Umbilical cord (tissue), 1 donor: ENCODE measurements at regions not wholly inside any gene's neighbourhood (a gene's known extent, or its start where the extent isn't known, plus 50 kb on each side); places are given as distances from the start of the nearest gene placed in this dataset.
"Not testable (repeated sequence)": the region's sequence is repeated elsewhere in the genome, so short reads cannot be mapped to it uniquely, and the experiment has no call there.

Experiments used
- DNase-seq: peaks from one replicate; pipeline ENCODE4 v3.0.0-alpha.2; 2015; ENCODE audit warnings: low spot score

- no peak for DNase-seq
These were observed 130.5 kb upstream of the UNC5B start for GRCh38 chr10:71081912-71082311.

GRCh38 chr10:71082960-71083715 is 129.2 kb upstream of the UNC5B start:
- DNase-seq = no peak

- peak; percentile 21 for DNase-seq
These were observed 128.7 kb upstream of the UNC5B start for GRCh38 chr10:71083716-71083975.

- no peak for DNase-seq
These were observed 128.1 kb upstream of the UNC5B start for GRCh38 chr10:71084061-71084817.

GRCh38 chr10:71084818-71085126 is 127.6 kb upstream of the UNC5B start:
- DNase-seq = no peak

- no peak for DNase-seq
These were observed 126.5 kb upstream of the UNC5B start for GRCh38 chr10:71085689-71086438.

GRCh38 chr10:71086439-71087080 is 125.8 kb upstream of the UNC5B start:
- DNase-seq = no peak

GRCh38 chr10:71087622-71088021 is 124.7 kb upstream of the UNC5B start:
- DNase-seq = no peak

GRCh38 chr10:71088054-71088453 is 124.3 kb upstream of the UNC5B start:
- DNase-seq = no peak

GRCh38 chr10:71088578-71088977 is 123.8 kb upstream of the UNC5B start:
- DNase-seq = not testable (repeated sequence)

- no peak for DNase-seq
These were observed 123.2 kb upstream of the UNC5B start for GRCh38 chr10:71089162-71089561.

- no peak for DNase-seq
These were observed 122.0 kb upstream of the UNC5B start for GRCh38 chr10:71090330-71090729.

- DNase-seq = no peak
These were observed 121.6 kb upstream of the UNC5B start for GRCh38 chr10:71090801-71091200.

GRCh38 chr10:71092812-71093401 is 119.5 kb upstream of the UNC5B start:
- DNase-seq = no peak

- DNase-seq = no peak
These were observed 118.8 kb upstream of the UNC5B start for GRCh38 chr10:71093531-71093930.

- no peak for DNase-seq
These were observed 117.5 kb upstream of the UNC5B start for GRCh38 chr10:71094712-71095390.

- DNase-seq = no peak
These were observed 112.5 kb upstream of the UNC5B start for GRCh38 chr10:71099731-71100361.

GRCh38 chr10:71103961-71104360 is 108.4 kb upstream of the UNC5B start:
- no peak for DNase-seq

GRCh38 chr10:71106151-71106550 is 106.2 kb upstream of the UNC5B start:
- not testable (repeated sequence) for DNase-seq

- not testable (repeated sequence) for DNase-seq
These were observed 105.3 kb upstream of the UNC5B start for GRCh38 chr10:71107117-71107516.

- not testable (repeated sequence) for DNase-seq
These were observed 104.3 kb upstream of the UNC5B start for GRCh38 chr10:71108042-71108441.
